Epithelial cell of esophagus (primary cell): ENCODE measurements at regions not wholly inside any gene's neighbourhood (a gene's known extent, or its start where the extent isn't known, plus 50 kb on each side); places are given as distances from the start of the nearest gene placed in this dataset.
A peak's percentile ranks its signal among the peaks of the same experiment; 100 is the strongest.

Experiments used
- DNase-seq: peaks from one replicate; pipeline ENCODE4 v3.0.0; 2010; ENCODE audit warnings: low read depth
- H3K4me3 ChIP-seq: 2 replicates; pipeline ENCODE4 v1.5.1; 2011; ENCODE audit warnings: mild to moderate bottlenecking, low read length, control low read depth
- TF ChIP-seq, protein P1 (sequence below): IDR thresholded peaks from 2 replicates; pipeline ENCODE4 v1.5.1; 2011; ENCODE audit warnings: low read depth, mild to moderate bottlenecking, low read length, control low read depth, inconsistent platforms; ENCODE audit not compliant: insufficient read depth; ENCODE audit errors: missing control alignments

- DNase-seq: no peak
- TF ChIP-seq, protein P1, sequence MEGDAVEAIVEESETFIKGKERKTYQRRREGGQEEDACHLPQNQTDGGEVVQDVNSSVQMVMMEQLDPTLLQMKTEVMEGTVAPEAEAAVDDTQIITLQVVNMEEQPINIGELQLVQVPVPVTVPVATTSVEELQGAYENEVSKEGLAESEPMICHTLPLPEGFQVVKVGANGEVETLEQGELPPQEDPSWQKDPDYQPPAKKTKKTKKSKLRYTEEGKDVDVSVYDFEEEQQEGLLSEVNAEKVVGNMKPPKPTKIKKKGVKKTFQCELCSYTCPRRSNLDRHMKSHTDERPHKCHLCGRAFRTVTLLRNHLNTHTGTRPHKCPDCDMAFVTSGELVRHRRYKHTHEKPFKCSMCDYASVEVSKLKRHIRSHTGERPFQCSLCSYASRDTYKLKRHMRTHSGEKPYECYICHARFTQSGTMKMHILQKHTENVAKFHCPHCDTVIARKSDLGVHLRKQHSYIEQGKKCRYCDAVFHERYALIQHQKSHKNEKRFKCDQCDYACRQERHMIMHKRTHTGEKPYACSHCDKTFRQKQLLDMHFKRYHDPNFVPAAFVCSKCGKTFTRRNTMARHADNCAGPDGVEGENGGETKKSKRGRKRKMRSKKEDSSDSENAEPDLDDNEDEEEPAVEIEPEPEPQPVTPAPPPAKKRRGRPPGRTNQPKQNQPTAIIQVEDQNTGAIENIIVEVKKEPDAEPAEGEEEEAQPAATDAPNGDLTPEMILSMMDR: no peak
- H3K4me3 ChIP-seq: no peak overlapping the region
Measured at GRCh38 chr12:73072214-73072613, 800.0 kb downstream of the TRHDE start.

DNA sequence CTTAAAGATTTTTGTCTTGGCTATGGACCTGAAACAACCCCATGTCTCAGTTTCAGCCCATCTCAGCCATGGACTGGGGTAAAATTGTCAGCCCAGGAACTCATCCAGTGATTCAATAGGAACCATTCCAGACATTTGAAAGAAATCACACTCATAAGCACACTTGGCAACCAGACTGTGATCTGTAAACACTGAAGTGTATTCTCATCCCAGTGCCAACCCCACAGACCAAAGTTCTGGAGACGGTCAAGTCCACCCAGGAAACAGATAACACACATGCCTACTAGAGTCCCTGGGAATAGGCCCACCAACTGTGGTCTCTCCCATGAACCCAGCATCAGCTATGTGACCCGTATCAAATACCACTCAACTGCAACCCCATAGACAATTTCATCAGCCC, 804.6 kb downstream of the TRHDE start:
- H3K4me3 ChIP-seq: no peak overlapping the region
- TF ChIP-seq, protein P1: no peak
- no peak for DNase-seq

- no peak overlapping the region for H3K4me3 ChIP-seq
- TF ChIP-seq, protein P1: no peak
- no peak for DNase-seq
Measured at GRCh38 chr12:73083736-73084135, 811.6 kb downstream of the TRHDE start.

GRCh38 chr12:73106296-73106695, 834.1 kb downstream of the TRHDE start:
- TF ChIP-seq, protein P1: no peak
- H3K4me3 ChIP-seq: no peak overlapping the region
- peak; percentile 8 for DNase-seq

DNA sequence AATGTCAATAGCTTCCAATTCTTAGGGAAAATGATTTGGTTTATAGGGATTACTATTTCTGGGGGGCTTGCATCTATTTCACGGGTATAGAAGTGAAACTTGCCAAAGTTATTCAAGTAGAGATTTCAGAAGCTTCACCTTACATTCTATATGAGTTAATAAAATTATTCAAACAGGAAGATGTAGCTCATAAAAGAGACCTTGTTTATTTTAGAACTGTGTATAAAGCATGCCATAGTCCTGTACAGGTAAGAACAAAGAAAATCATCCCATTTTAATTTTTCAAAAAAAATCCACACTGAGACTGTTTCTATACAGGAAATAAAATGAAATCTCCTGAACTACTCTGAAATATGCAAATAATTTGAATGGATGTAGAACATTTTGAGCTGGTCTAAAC, 834.7 kb downstream of the TRHDE start:
- TF ChIP-seq, protein P1: no peak
- DNase-seq: no peak
- no peak overlapping the region for H3K4me3 ChIP-seq

GRCh38 chr12:73110816-73111215, 838.6 kb downstream of the TRHDE start:
- TF ChIP-seq, protein P1: no peak
- DNase-seq: no peak
- H3K4me3 ChIP-seq: no peak overlapping the region

- no peak for DNase-seq
- H3K4me3 ChIP-seq: no peak overlapping the region
- TF ChIP-seq, protein P1: no peak
Measured at GRCh38 chr12:73112035-73112816, 840.1 kb downstream of the TRHDE start.
